GM06990 (cell line): ENCODE measurements at regions not wholly inside any gene's neighbourhood (a gene's known extent, or its start where the extent isn't known, plus 50 kb on each side); places are given as distances from the start of the nearest gene placed in this dataset.

Experiments used
- DNase-seq: peaks from one replicate; pipeline ENCODE4 v3.0.0-alpha.2; 2011; ENCODE audit not compliant: insufficient read length; ENCODE audit errors: extremely low read depth
- H3K27me3 ChIP-seq: replicated peaks from 2 replicates; pipeline ENCODE4 v1.6.0; 2011; ENCODE audit warnings: low read length; ENCODE audit not compliant: control insufficient read depth, insufficient read depth
- H3K36me3 ChIP-seq: 2 replicates; pipeline ENCODE4 v1.5.1; 2011; ENCODE audit warnings: low read length; ENCODE audit not compliant: control insufficient read depth, insufficient read depth
- H3K4me3 ChIP-seq: replicated peaks from 2 replicates; pipeline ENCODE4 v1.5.1; 2011; ENCODE audit warnings: low read depth, mild to moderate bottlenecking, control low read depth, low read length
- CTCF ChIP-seq: IDR thresholded peaks from 2 replicates; pipeline ENCODE4 v1.5.1; 2011; ENCODE audit warnings: low read length, control low read depth, mild to moderate bottlenecking, inconsistent platforms; ENCODE audit not compliant: insufficient read depth, poor library complexity, severe bottlenecking

GRCh38 chr3:18965781-18966180, 182.5 kb upstream of the KCNH8 start:
- Histone ChIP-seq H3K27me3 (no peaks in the 10 kb centered on the region), H3K4me3 (no peak overlapping the region), H3K36me3 (no peaks in the 10 kb centered on the region)
- TF ChIP-seq CTCF = no peak
- DNase-seq = no peak

GRCh38 chr3:18964640-18965039, 183.7 kb upstream of the KCNH8 start:
- DNase-seq = no peak
- no peaks in the 10 kb centered on the region for H3K27me3 ChIP-seq
- H3K36me3 ChIP-seq = no peaks in the 10 kb centered on the region
- no peak overlapping the region for H3K4me3 ChIP-seq
- TF ChIP-seq CTCF = no peak

GRCh38 chr3:18951333-18951732, 197.0 kb upstream of the KCNH8 start:
- no peak for TF ChIP-seq CTCF
- H3K36me3 ChIP-seq = no peaks in the 10 kb centered on the region
- no peaks in the 10 kb centered on the region for H3K27me3 ChIP-seq
- no peak for DNase-seq
- H3K4me3 ChIP-seq = no peak overlapping the region

GRCh38 chr3:18946524-18946923, 201.8 kb upstream of the KCNH8 start:
- Histone ChIP-seq H3K4me3 (no peak overlapping the region), H3K36me3 (no peaks in the 10 kb centered on the region), H3K27me3 (no peaks in the 10 kb centered on the region)
- TF ChIP-seq CTCF = no peak
- DNase-seq = no peak

- peak; percentile 4 for DNase-seq
- Histone ChIP-seq H3K36me3 (no peaks in the 10 kb centered on the region), H3K4me3 (no peak overlapping the region), H3K27me3 (no peaks in the 10 kb centered on the region)
- no peak for TF ChIP-seq CTCF
These were observed 210.7 kb upstream of the KCNH8 start for GRCh38 chr3:18937574-18937973.

- no peak for DNase-seq
- no peaks in the 10 kb centered on the region for H3K27me3 ChIP-seq
- no peaks in the 10 kb centered on the region for H3K36me3 ChIP-seq
- no peak for TF ChIP-seq CTCF
- H3K4me3 ChIP-seq = no peak overlapping the region
These were observed 229.2 kb upstream of the KCNH8 start for GRCh38 chr3:18919158-18919557.
